Body of pancreas (tissue), 4 donors: ENCODE measurements at regions not wholly inside any gene's neighbourhood (a gene's known extent, or its start where the extent isn't known, plus 50 kb on each side); places are given as distances from the start of the nearest gene placed in this dataset.
A peak's percentile ranks its signal among the peaks of the same experiment; 100 is the strongest.

Source experiments
- ATAC-seq: fragments of 150-250 bp; one replicate; pipeline ENCODE4 v1.9.1; 2016
- DNase-seq, 4 donors: peaks; one replicate each; pipeline ENCODE4 v3.0.0-alpha.2; 2019
- H3K27ac ChIP-seq, 4 donors: fragments of 200-600 bp; sonication (generic); 1 replicate in 3 of 4; 2 replicates in 1 of 4; pipeline versions ENCODE4 v1.5.1 to v1.6.1; 2016 to 2019; ENCODE audit warnings: mild to moderate bottlenecking in 1 of 4, mixed read lengths in 1 of 4, moderate library complexity in 1 of 4
- H3K27me3 ChIP-seq, 2 donors: fragments of 200-600 bp; sonication (generic); one replicate each; pipeline ENCODE4 v1.6.0; 2016; ENCODE audit warnings: mild to moderate bottlenecking in 1 of 2
- H3K36me3 ChIP-seq, 2 donors: fragments of 200-600 bp; sonication (generic); replicated peaks in 1 of 2; 2 replicates each; pipeline ENCODE4 v1.5.1; 2016; ENCODE audit warnings: low read depth in 2 of 2; ENCODE audit not compliant: insufficient read depth in 1 of 2
- H3K4me1 ChIP-seq: fragments of 200-600 bp; sonication (generic); one replicate; pipeline ENCODE4 v1.6.0; 2016
- H3K4me3 ChIP-seq, 2 donors: fragments of 200-600 bp; sonication (generic); 1 replicate in 1 of 2; 2 replicates in 1 of 2; pipeline ENCODE4 v1.5.1; 2016 to 2019
- H3K9me3 ChIP-seq, 3 donors: fragments of 200-600 bp; sonication (generic); 1 replicate in 2 of 3; 2 replicates in 1 of 3; pipeline ENCODE4 v1.5.1; 2016
- POLR2A ChIP-seq, 3 donors: fragments of 450-650 bp; IDR thresholded peaks; one replicate each; pipeline ENCODE4 v1.6.1; 2016; ENCODE audit warnings: antibody characterized with exemption in 3 of 3, mild to moderate bottlenecking in 2 of 3
- WGBS, 2 donors: methylation state at CpG; one replicate each; pipeline ENCODE4 v1.1.5; 2017; 5-methylcytosine and 5-hydroxymethylcytosine counted together
- intact Hi-C: fragments of 100-400 bp; cut with DNase I; formaldehyde crosslinking; loops from one replicate; pipeline ENCODE4 v1.15.1; 2023
- TF ChIP-seq, protein P1 (sequence below), 7 experiments: fragments of 450-650 bp in 4 of 7; fragments of 200-600 bp in 3 of 7; sonication (generic) in 3 of 7; IDR thresholded peaks; one replicate each; pipeline ENCODE4 v1.5.1; 2016 to 2019; ENCODE audit warnings: antibody characterized with exemption in 7 of 7

DNA sequence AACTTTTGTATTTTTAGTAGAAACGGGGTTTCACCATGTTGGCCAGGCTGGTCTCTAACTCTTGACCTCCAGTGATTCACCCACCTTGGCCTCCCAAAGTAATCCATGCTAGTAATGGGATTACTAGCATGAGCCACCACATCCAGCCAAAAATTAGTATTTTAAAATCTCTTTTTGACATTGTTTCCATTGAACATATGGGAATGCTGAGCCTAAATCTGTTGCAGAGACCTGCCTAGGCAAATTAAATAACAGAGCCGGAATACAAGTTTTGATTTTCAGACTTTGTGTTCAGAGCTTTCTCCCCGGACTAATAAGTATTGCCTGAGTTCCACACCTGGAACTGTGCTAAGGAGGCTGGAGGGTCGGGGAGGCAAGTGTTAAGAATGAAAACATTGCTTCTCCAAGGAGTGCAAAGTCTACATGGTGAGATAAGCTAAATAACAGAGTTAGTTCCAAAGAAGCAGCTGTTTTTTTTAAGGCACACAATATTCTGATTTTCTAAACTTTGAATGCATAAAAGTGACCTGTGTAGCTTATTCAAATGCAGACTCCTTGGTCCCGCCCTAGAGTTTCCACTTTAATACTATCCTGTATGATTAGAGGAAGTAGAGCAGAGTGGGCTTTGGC, 150.6 kb upstream of the CELF4 start:
- H3K27ac ChIP-seq = no peak overlapping the region
- H3K9me3 ChIP-seq = no peaks in the 10 kb centered on the region
- peaks cover 6% of the 10 kb centered on the region for H3K4me1 ChIP-seq
- intact Hi-C loops = no loop called here
- no peak for TF ChIP-seq POLR2A (IDR thresholded peaks at IDR 0.05)
- TF ChIP-seq, protein P1, sequence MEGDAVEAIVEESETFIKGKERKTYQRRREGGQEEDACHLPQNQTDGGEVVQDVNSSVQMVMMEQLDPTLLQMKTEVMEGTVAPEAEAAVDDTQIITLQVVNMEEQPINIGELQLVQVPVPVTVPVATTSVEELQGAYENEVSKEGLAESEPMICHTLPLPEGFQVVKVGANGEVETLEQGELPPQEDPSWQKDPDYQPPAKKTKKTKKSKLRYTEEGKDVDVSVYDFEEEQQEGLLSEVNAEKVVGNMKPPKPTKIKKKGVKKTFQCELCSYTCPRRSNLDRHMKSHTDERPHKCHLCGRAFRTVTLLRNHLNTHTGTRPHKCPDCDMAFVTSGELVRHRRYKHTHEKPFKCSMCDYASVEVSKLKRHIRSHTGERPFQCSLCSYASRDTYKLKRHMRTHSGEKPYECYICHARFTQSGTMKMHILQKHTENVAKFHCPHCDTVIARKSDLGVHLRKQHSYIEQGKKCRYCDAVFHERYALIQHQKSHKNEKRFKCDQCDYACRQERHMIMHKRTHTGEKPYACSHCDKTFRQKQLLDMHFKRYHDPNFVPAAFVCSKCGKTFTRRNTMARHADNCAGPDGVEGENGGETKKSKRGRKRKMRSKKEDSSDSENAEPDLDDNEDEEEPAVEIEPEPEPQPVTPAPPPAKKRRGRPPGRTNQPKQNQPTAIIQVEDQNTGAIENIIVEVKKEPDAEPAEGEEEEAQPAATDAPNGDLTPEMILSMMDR (IDR thresholded peaks at IDR 0.05) = no peak
- ATAC-seq (peak; percentile 52), DNase-seq (peak in 1 of 4 donors; percentile 26)
- 38 to 40% methylated on average over 5 of the region's 5 CpGs for WGBS, 2 donors
- H3K36me3 ChIP-seq = no peaks in the 10 kb centered on the region
- H3K27me3 ChIP-seq = no peaks in the 10 kb centered on the region
- no peak overlapping the region for H3K4me3 ChIP-seq

DNA sequence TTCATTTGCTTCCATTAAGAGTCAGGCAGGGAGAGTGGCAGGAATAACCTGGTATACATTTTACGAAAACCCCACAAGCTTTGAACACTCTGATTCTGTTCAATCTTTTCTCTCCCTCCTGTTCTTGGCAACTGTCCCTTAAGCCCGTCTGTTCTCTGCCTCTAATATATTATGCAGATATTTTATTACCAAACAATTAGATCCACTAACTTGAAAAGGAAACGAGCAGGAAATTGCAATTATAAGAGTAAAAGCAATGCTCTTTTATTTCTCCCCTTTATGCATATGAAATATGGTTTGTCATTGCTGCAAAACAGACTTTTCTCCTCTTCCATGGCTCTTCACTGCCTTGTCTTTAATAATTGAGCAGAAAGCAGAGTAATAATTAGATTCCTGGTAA, 149.1 kb upstream of the CELF4 start:
- H3K27ac ChIP-seq = no peak overlapping the region
- 36 to 39% methylated on average over 3 of the region's 3 CpGs for WGBS, 2 donors
- no peak for DNase-seq
- intact Hi-C loops = no loop called here
- no peak overlapping the region for H3K4me3 ChIP-seq
- H3K4me1 ChIP-seq = peaks cover 6% of the 10 kb centered on the region
- ATAC-seq = no peak
- H3K9me3 ChIP-seq = no peaks in the 10 kb centered on the region
- no peaks in the 10 kb centered on the region for H3K36me3 ChIP-seq
- no peaks in the 10 kb centered on the region for H3K27me3 ChIP-seq
- TF ChIP-seq, protein P1 (IDR thresholded peaks at IDR 0.05) = no peak
- no peak for TF ChIP-seq POLR2A (IDR thresholded peaks at IDR 0.05)

DNA sequence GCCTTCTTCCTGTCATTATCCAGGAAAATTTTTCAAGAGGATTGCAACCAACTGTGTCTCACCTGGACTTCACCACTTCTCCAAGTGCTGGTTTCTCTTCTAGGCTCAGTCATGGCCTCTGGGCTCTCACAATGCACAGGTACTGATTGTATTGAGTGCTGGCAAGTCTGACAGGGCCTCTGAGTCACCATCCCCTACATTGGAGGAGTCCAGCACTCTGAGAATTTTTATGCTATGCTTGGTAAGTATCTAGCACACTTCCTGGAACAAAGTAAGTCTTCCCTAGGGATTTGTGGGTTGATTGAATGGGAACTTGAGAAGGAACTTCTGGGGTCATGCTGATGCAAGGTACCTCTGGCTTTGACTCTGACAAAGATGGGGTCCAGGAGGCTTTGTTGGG, 147.2 kb upstream of the CELF4 start:
- Histone ChIP-seq H3K4me3 (no peak overlapping the region), H3K9me3 (no peaks in the 10 kb centered on the region), H3K27me3 (no peaks in the 10 kb centered on the region), H3K4me1 (peaks cover 6% of the 10 kb centered on the region), H3K27ac (no peak overlapping the region), H3K36me3 (no peaks in the 10 kb centered on the region)
- intact Hi-C loops = no loop called here
- DNase-seq = no peak
- no peak for TF ChIP-seq POLR2A (IDR thresholded peaks at IDR 0.05)
- TF ChIP-seq, protein P1 (IDR thresholded peaks at IDR 0.05) = no peak
- ATAC-seq = no peak

DNA sequence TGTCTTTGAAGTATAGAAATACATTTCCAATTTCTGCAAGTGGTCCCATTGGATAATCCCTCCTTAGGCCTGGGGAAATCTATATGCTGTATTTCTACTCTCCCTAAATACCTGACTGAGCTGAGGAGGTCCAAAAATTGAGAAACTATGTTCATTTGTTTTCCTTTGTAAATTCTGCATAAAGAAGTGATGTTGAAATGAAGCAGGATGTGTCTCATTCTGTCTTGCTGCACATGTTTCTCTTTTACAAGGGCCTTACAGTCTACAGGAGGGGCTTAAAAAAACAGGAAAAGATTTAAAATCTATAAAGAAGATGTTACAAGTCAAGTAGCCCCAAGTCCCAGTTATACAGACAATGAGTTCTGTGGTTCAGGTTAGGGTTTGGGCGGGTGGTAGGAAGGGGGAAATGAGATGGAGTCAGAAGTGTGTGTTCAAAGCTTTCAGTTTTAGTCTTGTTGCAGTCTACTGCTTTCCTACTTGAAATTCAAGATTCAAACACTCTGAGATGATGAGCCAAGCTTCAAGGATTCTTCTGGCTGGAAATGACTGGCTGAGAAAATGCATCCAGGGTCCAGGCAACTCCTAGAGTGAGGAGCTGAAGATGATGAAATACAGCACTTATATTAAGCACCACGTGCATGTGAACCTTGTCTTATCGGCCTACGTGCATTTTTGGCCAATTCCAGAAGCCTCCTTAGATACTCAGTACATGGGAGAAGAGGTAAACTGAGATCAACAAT, 146.3 kb upstream of the CELF4 start:
- H3K36me3 ChIP-seq = no peaks in the 10 kb centered on the region
- TF ChIP-seq, protein P1 (IDR thresholded peaks at IDR 0.05) = no peak
- no peak for TF ChIP-seq POLR2A (IDR thresholded peaks at IDR 0.05)
- no peak for DNase-seq
- H3K9me3 ChIP-seq = no peaks in the 10 kb centered on the region
- H3K27me3 ChIP-seq = no peaks in the 10 kb centered on the region
- H3K4me1 ChIP-seq = peaks cover 6% of the 10 kb centered on the region
- H3K27ac ChIP-seq = no peak overlapping the region
- no peak overlapping the region for H3K4me3 ChIP-seq
- WGBS, 2 donors = 64 to 73% methylated on average over 4 of the region's 4 CpGs
- ATAC-seq = no peak
- intact Hi-C loops = no loop called here

DNA sequence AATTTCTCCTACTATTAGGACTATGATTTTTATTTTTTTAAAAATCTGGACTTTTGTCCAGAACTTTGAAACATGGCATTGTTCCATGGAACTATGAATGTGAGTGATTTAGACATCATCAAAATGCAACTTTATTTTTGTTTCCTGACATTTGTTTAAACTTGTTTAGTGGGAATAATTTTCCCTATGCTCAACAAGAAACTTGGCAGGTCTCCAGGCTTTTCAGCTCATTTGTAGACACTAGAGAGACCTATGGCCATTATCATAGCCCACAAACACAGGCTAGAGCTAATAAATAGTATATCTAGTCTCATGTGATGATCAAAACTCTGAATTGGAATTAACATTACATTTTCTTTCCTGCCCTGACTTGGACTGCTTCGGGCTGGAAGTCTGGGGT, 145.1 kb upstream of the CELF4 start:
- 68 to 73% methylated on average over 1 of the region's 1 CpG for WGBS, 2 donors
- TF ChIP-seq, protein P1 (IDR thresholded peaks at IDR 0.05) = no peak
- TF ChIP-seq POLR2A (IDR thresholded peaks at IDR 0.05) = no peak
- ATAC-seq (no peak), DNase-seq (no peak)
- no peaks in the 10 kb centered on the region for H3K9me3 ChIP-seq
- H3K36me3 ChIP-seq = no peaks in the 10 kb centered on the region
- intact Hi-C loops = no loop called here
- H3K27me3 ChIP-seq = no peaks in the 10 kb centered on the region
- H3K4me3 ChIP-seq = no peak overlapping the region
- H3K4me1 ChIP-seq = no peaks in the 10 kb centered on the region
- no peak overlapping the region for H3K27ac ChIP-seq
